HCT116 (cell line): ENCODE measurements at regions not wholly inside any gene's neighbourhood (a gene's known extent, or its start where the extent isn't known, plus 50 kb on each side); places are given as distances from the start of the nearest gene placed in this dataset.

ENCODE experiments used
- CEBPB ChIP-seq: IDR thresholded peaks from 2 replicates; pipeline ENCODE4 v1.6.1; 2012; ENCODE audit warnings: low read depth
- EZH2 ChIP-seq: fragments of 200-600 bp; sonication (generic); IDR thresholded peaks from 2 replicates; pipeline ENCODE4 v1.6.1; 2017; ENCODE audit warnings: antibody characterized with exemption, mixed run types
- EZH2phosphoT487 ChIP-seq: fragments of 200-600 bp; IDR thresholded peaks from 2 replicates; pipeline ENCODE4 v1.6.1; 2018; ENCODE audit warnings: antibody characterized with exemption, borderline replicate concordance
- MAX ChIP-seq: IDR thresholded peaks from 2 replicates; pipeline ENCODE4 v1.6.1; 2012
- POLR2A ChIP-seq: IDR thresholded peaks from 2 replicates; pipeline ENCODE4 v1.7.0; 2011; ENCODE audit warnings: borderline replicate concordance; ENCODE audit not compliant: insufficient read depth, insufficient read length; ENCODE audit errors: extremely low read depth
- POLR2AphosphoS5 ChIP-seq: IDR thresholded peaks from 2 replicates; pipeline ENCODE4 v1.6.1; 2011; ENCODE audit warnings: mild to moderate bottlenecking, low read depth, low read length, moderate library complexity
- RAD21 ChIP-seq: IDR thresholded peaks from 2 replicates; pipeline ENCODE4 v1.6.1; 2012; ENCODE audit warnings: low read depth, mild to moderate bottlenecking
- SP1 ChIP-seq: IDR thresholded peaks from 2 replicates; pipeline ENCODE4 v1.6.1; 2012; ENCODE audit warnings: low read depth
- TF ChIP-seq, protein P1 (sequence below), 3 experiments: fragments of 200-600 bp in 1 of 3; sonication (generic) in 1 of 3; IDR thresholded peaks in 2 of 3; conservative IDR thresholded peaks in 1 of 3; 2 replicates each; pipeline ENCODE4 v1.5.1; 2012 to 2017; ENCODE audit warnings: low read depth in 2 of 3, low read length in 2 of 3, antibody characterized with exemption in 1 of 3, borderline replicate concordance in 1 of 3, control low read depth in 1 of 3, mild to moderate bottlenecking in 1 of 3, mixed read lengths in 1 of 3, mixed run types in 1 of 3, moderate library complexity in 1 of 3; ENCODE audit not compliant: insufficient read depth in 1 of 3

- TF ChIP-seq POLR2A: no peak
- no peak for TF ChIP-seq MAX
- no peak for TF ChIP-seq SP1
- no peak for TF ChIP-seq RAD21
- TF ChIP-seq, protein P1, sequence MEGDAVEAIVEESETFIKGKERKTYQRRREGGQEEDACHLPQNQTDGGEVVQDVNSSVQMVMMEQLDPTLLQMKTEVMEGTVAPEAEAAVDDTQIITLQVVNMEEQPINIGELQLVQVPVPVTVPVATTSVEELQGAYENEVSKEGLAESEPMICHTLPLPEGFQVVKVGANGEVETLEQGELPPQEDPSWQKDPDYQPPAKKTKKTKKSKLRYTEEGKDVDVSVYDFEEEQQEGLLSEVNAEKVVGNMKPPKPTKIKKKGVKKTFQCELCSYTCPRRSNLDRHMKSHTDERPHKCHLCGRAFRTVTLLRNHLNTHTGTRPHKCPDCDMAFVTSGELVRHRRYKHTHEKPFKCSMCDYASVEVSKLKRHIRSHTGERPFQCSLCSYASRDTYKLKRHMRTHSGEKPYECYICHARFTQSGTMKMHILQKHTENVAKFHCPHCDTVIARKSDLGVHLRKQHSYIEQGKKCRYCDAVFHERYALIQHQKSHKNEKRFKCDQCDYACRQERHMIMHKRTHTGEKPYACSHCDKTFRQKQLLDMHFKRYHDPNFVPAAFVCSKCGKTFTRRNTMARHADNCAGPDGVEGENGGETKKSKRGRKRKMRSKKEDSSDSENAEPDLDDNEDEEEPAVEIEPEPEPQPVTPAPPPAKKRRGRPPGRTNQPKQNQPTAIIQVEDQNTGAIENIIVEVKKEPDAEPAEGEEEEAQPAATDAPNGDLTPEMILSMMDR (IDR thresholded peaks at IDR 0.05 in 2 of 3, conservative IDR thresholded peaks at IDR 0.05 in 1 of 3; ENCODE audit: borderline replicate concordance in 1 of 3, insufficient read depth in 1 of 3, low read depth in 2 of 3, low read length in 2 of 3): no peak
- TF ChIP-seq POLR2AphosphoS5: no peak
- TF ChIP-seq CEBPB: no peak
- TF ChIP-seq EZH2: no peak
- TF ChIP-seq EZH2phosphoT487: no peak
Measured at GRCh38 chr12:46043972-46044520, 53.7 kb upstream of the SCAF11 start.
